Endothelial cell of umbilical vein (primary cell): ENCODE measurements at regions not wholly inside any gene's neighbourhood (a gene's known extent, or its start where the extent isn't known, plus 50 kb on each side); places are given as distances from the start of the nearest gene placed in this dataset.

Source experiments
- BruUV-seq: library from RNA; stranded (reverse); fragments of 400-500 nt; replicated peaks from 2 replicates; lab custom pipeline; 2021; lab: Mats Ljungman, UMichigan
- CTCF ChIA-PET: fragments of 300-600, 350-600 bp; sonication (Branson Sonifier 250); formaldehyde crosslinking; loops from one replicate; lab custom pipeline; 2021; ENCODE audit warnings: antibody characterized with exemption, inconsistent platforms; lab: Charles Lee
- POLR2A ChIA-PET: fragments of 300-600, 350-600 bp; sonication (Branson Sonifier 250); formaldehyde crosslinking; loops from one replicate; lab custom pipeline; 2021; ENCODE audit warnings: antibody characterized with exemption, inconsistent platforms; lab: Charles Lee
- DNase-seq: peaks from one replicate; pipeline ENCODE4 v3.0.0-alpha.2; 2011; ENCODE audit warnings: low read depth, low spot score
- FAIRE-seq: peaks from 2 replicates; lab custom pipeline; 2011; peaks lifted over from hg19 to GRCh38; lab: Jason Lieb, UNC
- H2AFZ ChIP-seq: 2 replicates; pipeline ENCODE4 v1.6.0; 2012; ENCODE audit warnings: low read depth, low read length, control low read depth, inconsistent platforms
- H3K27ac ChIP-seq: 2 replicates; pipeline ENCODE4 v1.5.1; 2011; ENCODE audit warnings: low read depth, mild to moderate bottlenecking, control low read depth, low read length, moderate library complexity; ENCODE audit not compliant: insufficient read depth
- H3K27me3 ChIP-seq, 2 experiments: 2 replicates each; pipeline versions ENCODE4 v1.6.0 to v1.6.1; 2011; ENCODE audit warnings: low read length in 2 of 2, mixed read lengths in 1 of 2; ENCODE audit not compliant: control insufficient read depth in 2 of 2, insufficient read depth in 2 of 2
- H3K36me3 ChIP-seq, 2 experiments: 2 replicates in 1 of 2; 3 replicates in 1 of 2; pipeline ENCODE4 v1.5.1; 2011; ENCODE audit warnings: low read length in 2 of 2, mild to moderate bottlenecking in 1 of 2, moderate library complexity in 1 of 2; ENCODE audit not compliant: control insufficient read depth in 2 of 2, insufficient read depth in 2 of 2; ENCODE audit errors: extremely low read depth in 1 of 2
- H3K4me1 ChIP-seq: 3 replicates; pipeline ENCODE4 v1.5.1; 2011; ENCODE audit warnings: mild to moderate bottlenecking, low read length; ENCODE audit not compliant: control insufficient read depth, insufficient read depth; ENCODE audit errors: extremely low read depth
- H3K4me2 ChIP-seq: 2 replicates; pipeline ENCODE4 v1.6.1; 2011; ENCODE audit warnings: low read length, control low read depth, mixed read lengths; ENCODE audit not compliant: insufficient read depth
- H3K4me3 ChIP-seq, 3 experiments: fragments of 200-600 bp in 1 of 3; sonication (generic), shearing (Covaris generic) in 1 of 3; replicated peaks in 1 of 3; 2 replicates each; pipeline ENCODE4 v1.5.1; 2011 to 2016; ENCODE audit warnings: control low read depth in 3 of 3, low read length in 3 of 3, mild to moderate bottlenecking in 2 of 3, inconsistent platforms in 1 of 3, low read depth in 1 of 3, moderate library complexity in 1 of 3; ENCODE audit not compliant: insufficient read depth in 1 of 3
- H3K79me2 ChIP-seq: 2 replicates; pipeline ENCODE4 v1.6.0; 2012; ENCODE audit warnings: low read length, inconsistent platforms; ENCODE audit not compliant: control insufficient read depth, insufficient read depth
- H3K9ac ChIP-seq: replicated peaks from 2 replicates; pipeline ENCODE3; 2011; ENCODE audit warnings: low read length, control low read depth; ENCODE audit not compliant: insufficient read depth; ENCODE audit errors: extremely low read depth
- H3K9me1 ChIP-seq: replicated peaks from 3 replicates; pipeline ENCODE4 v1.6.0; 2011; ENCODE audit warnings: mild to moderate bottlenecking, low read length; ENCODE audit not compliant: control insufficient read depth, insufficient read depth; ENCODE audit errors: extremely low read depth
- H3K9me3 ChIP-seq: replicated peaks from 2 replicates; pipeline ENCODE4 v1.5.1; 2012; ENCODE audit warnings: low read length, inconsistent platforms; ENCODE audit not compliant: control insufficient read depth, insufficient read depth
- H4K20me1 ChIP-seq: replicated peaks from 2 replicates; pipeline ENCODE3; 2011; ENCODE audit warnings: mild to moderate bottlenecking, low read length; ENCODE audit not compliant: control insufficient read depth, insufficient read depth; ENCODE audit errors: extremely low read depth
- EZH2 ChIP-seq: IDR thresholded peaks from 2 replicates; pipeline ENCODE4 v1.6.1; 2012; ENCODE audit warnings: borderline replicate concordance, low read depth, mild to moderate bottlenecking, moderate library complexity, low read length, inconsistent platforms; ENCODE audit not compliant: severe bottlenecking
- FOS ChIP-seq: IDR thresholded peaks from 2 replicates; pipeline ENCODE4 v1.6.1; 2011; ENCODE audit warnings: mild to moderate bottlenecking, low read length, moderate library complexity, borderline replicate concordance; ENCODE audit not compliant: insufficient read depth
- GATA2 ChIP-seq: IDR thresholded peaks from 2 replicates; pipeline ENCODE4 v1.7.0; 2011; ENCODE audit warnings: low read depth, mild to moderate bottlenecking, moderate library complexity, mixed read lengths, low read length; ENCODE audit not compliant: insufficient read length, insufficient read depth
- JUN ChIP-seq: IDR thresholded peaks from 2 replicates; pipeline ENCODE4 v1.6.1; 2011; ENCODE audit warnings: borderline replicate concordance, low read depth; ENCODE audit not compliant: insufficient read length, insufficient read depth
- MYC ChIP-seq: IDR thresholded peaks from one replicate; pipeline ENCODE4 v1.6.1; 2011; ENCODE audit warnings: mild to moderate bottlenecking, low read depth, low read length
- POLR2A ChIP-seq: IDR thresholded peaks from 2 replicates; pipeline ENCODE4 v1.6.1; 2012; ENCODE audit warnings: low read depth, mild to moderate bottlenecking, control low read depth, low read length
- POLR2AphosphoS5 ChIP-seq: IDR thresholded peaks from 2 replicates; pipeline ENCODE4 v1.6.1; 2012; ENCODE audit warnings: low read depth, mild to moderate bottlenecking, control low read depth, low read length, moderate library complexity; ENCODE audit not compliant: insufficient read depth
- dilution Hi-C: fragments of 300-500 bp; cut with MboI; formaldehyde crosslinking; loops from one replicate; pipeline ENCODE4 v1.15.0; 2019; ENCODE audit warnings: low sequenced_read_pairs; ENCODE audit not compliant: extremely low pct_ligation_motif_present
- intact Hi-C: fragments of 100-400 bp; cut with micrococcal nuclease; formaldehyde crosslinking; loops from one replicate; pipeline ENCODE4 v1.10.0; 2022
- TF ChIP-seq, protein P1 (sequence below): IDR thresholded peaks from 2 replicates; pipeline ENCODE4 v1.6.1; 2011; ENCODE audit not compliant: insufficient read depth, insufficient read length
- TF ChIP-seq, protein P2 (sequence below), 2 donors: IDR thresholded peaks; 1 replicate in 1 of 2; 2 replicates in 1 of 2; pipeline ENCODE4 v1.5.1; 2011; ENCODE audit warnings: low read length in 2 of 2, mild to moderate bottlenecking in 2 of 2, moderate library complexity in 2 of 2, control low read depth in 1 of 2, inconsistent platforms in 1 of 2, low read depth in 1 of 2; ENCODE audit not compliant: insufficient read depth in 1 of 2; ENCODE audit errors: extremely low read depth in 1 of 2

DNA sequence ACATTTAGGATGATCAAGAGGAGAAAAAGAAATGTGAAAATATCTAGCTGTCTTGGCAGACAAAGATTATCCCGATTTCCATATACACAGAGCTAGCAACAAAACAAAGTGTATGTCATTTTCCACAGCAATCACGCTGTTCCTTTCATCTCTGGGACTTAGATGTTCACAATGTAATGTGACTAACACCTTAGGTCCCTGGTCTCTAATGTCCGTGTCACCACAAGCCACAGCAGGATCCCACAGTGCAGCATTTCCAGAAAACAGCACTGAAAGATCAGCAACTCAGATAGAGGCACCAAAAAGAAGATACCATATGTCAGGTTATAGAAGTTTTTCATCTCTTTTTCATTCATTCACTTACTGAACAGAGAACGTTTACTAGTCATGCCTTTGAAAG is 118.0 kb upstream of the TNPO1 start:
- Histone ChIP-seq H3K4me1 (no peaks in the 10 kb centered on the region), H3K36me3 (no peaks in the 10 kb centered on the region), H3K27ac (no peak overlapping the region), H3K9ac (no peak overlapping the region), H4K20me1 (no peaks in the 10 kb centered on the region), H3K4me3 (no peak overlapping the region), H3K9me3 (no peaks in the 10 kb centered on the region), H2AFZ (peak overlapping the region; percentile 70), H3K4me2 (no peak overlapping the region), H3K27me3 (peaks cover 0 to 2% of the 10 kb centered on the region in 2 experiments), H3K9me1 (no peaks in the 10 kb centered on the region), H3K79me2 (no peaks in the 10 kb centered on the region)
- dilution Hi-C loops, result no loop called here
- ChIA-PET POLR2A (no interaction called here), CTCF (no interaction called here)
- no TSS peak for BruUV-seq
- FAIRE-seq (no peak), DNase-seq (no peak)
- intact Hi-C loops, result no loop called here
- TF ChIP-seq JUN, result no peak

DNA sequence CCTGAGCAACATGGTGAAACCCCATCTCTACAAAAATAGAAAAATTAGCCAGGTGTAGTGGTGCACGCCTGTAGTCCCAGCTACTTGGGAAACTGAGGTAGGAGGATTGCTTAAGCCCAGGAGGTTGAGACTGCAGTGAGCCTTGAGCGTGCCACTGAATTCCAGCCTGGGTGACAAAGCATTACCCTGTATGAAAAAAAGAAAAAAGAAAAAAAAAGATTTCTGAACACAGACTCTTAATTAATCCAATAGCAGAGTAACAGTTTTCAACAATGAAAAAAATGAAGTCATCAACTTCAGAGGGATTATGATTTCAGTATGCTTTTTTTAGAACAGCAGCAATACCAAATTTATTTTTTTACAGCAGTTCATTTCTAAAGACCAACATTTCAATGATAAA is 118.8 kb upstream of the TNPO1 start:
- Histone ChIP-seq H3K4me3 (no peak overlapping the region), H3K4me2 (no peak overlapping the region), H3K4me1 (no peaks in the 10 kb centered on the region), H4K20me1 (no peaks in the 10 kb centered on the region), H3K27ac (no peak overlapping the region), H3K36me3 (no peaks in the 10 kb centered on the region), H3K9ac (no peak overlapping the region), H3K79me2 (no peaks in the 10 kb centered on the region), H3K27me3 (peaks cover 2 to 4% of the 10 kb centered on the region in 2 experiments), H3K9me3 (no peaks in the 10 kb centered on the region), H3K9me1 (no peaks in the 10 kb centered on the region), H2AFZ (no peak overlapping the region)
- dilution Hi-C loops, result no loop called here
- FAIRE-seq, result no peak
- ChIA-PET CTCF (no interaction called here), POLR2A (no interaction called here)
- TF ChIP-seq MYC (no peak), POLR2AphosphoS5 (no peak), FOS (no peak), EZH2 (no peak), JUN (no peak), GATA2 (no peak), POLR2A (no peak)
- TF ChIP-seq, protein P1, sequence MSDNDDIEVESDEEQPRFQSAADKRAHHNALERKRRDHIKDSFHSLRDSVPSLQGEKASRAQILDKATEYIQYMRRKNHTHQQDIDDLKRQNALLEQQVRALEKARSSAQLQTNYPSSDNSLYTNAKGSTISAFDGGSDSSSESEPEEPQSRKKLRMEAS, result no peak
- TF ChIP-seq, protein P2, sequence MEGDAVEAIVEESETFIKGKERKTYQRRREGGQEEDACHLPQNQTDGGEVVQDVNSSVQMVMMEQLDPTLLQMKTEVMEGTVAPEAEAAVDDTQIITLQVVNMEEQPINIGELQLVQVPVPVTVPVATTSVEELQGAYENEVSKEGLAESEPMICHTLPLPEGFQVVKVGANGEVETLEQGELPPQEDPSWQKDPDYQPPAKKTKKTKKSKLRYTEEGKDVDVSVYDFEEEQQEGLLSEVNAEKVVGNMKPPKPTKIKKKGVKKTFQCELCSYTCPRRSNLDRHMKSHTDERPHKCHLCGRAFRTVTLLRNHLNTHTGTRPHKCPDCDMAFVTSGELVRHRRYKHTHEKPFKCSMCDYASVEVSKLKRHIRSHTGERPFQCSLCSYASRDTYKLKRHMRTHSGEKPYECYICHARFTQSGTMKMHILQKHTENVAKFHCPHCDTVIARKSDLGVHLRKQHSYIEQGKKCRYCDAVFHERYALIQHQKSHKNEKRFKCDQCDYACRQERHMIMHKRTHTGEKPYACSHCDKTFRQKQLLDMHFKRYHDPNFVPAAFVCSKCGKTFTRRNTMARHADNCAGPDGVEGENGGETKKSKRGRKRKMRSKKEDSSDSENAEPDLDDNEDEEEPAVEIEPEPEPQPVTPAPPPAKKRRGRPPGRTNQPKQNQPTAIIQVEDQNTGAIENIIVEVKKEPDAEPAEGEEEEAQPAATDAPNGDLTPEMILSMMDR (IDR thresholded peaks at IDR 0.05; ENCODE audit: extremely low read depth in 1 of 2, insufficient read depth in 1 of 2, low read depth in 1 of 2, low read length in 2 of 2), result no peak
- no TSS peak for BruUV-seq
- intact Hi-C loops, result no loop called here
- DNase-seq, result no peak
